A172 (cell line): ENCODE measurements at regions not wholly inside any gene's neighbourhood (a gene's known extent, or its start where the extent isn't known, plus 50 kb on each side); places are given as distances from the start of the nearest gene placed in this dataset.

Experiments
- DNase-seq: peaks from one replicate; pipeline ENCODE4 v3.0.0-alpha.2; 2015; ENCODE audit warnings: low spot score

- DNase-seq, result no peak
Observed at GRCh38 chr2:11044201-11044600, 111.1 kb upstream of the SLC66A3 start.

GRCh38 chr2:11045294-11045693, 110.0 kb upstream of the SLC66A3 start:
- DNase-seq, result no peak

GRCh38 chr2:11048335-11049008, 106.8 kb upstream of the SLC66A3 start:
- no peak for DNase-seq

GRCh38 chr2:11050565-11050964, 104.7 kb upstream of the SLC66A3 start:
- no peak for DNase-seq

GRCh38 chr2:11051280-11051679, 104.0 kb upstream of the SLC66A3 start:
- DNase-seq, result no peak

GRCh38 chr2:11053546-11053945, 101.7 kb upstream of the SLC66A3 start:
- DNase-seq, result no peak

- DNase-seq, result no peak
Observed at GRCh38 chr2:11054783-11055678, 100.2 kb upstream of the SLC66A3 start.

- DNase-seq, result no peak
Observed at GRCh38 chr2:11055679-11056215, 99.5 kb upstream of the SLC66A3 start.

GRCh38 chr2:11056614-11057013, 98.7 kb upstream of the SLC66A3 start:
- DNase-seq, result peak; percentile 99

- DNase-seq, result no peak
Observed at GRCh38 chr2:11057031-11057430, 98.2 kb upstream of the SLC66A3 start.

- no peak for DNase-seq
Observed at GRCh38 chr2:11058129-11058528, 97.1 kb upstream of the SLC66A3 start.

GRCh38 chr2:11060376-11061169, 94.7 kb upstream of the SLC66A3 start:
- DNase-seq, result no peak

GRCh38 chr2:11065833-11066485, 89.3 kb upstream of the SLC66A3 start:
- no peak for DNase-seq

GRCh38 chr2:11067221-11068078, 87.8 kb upstream of the SLC66A3 start:
- DNase-seq, result no peak

- no peak for DNase-seq
Observed at GRCh38 chr2:11068079-11068741, 87.1 kb upstream of the SLC66A3 start.

- no peak for DNase-seq
Observed at GRCh38 chr2:11068856-11069526, 86.3 kb upstream of the SLC66A3 start.

GRCh38 chr2:11069566-11070185, 85.6 kb upstream of the SLC66A3 start:
- DNase-seq, result no peak

- peak; percentile 15 for DNase-seq
Observed at GRCh38 chr2:11071211-11071610, 84.1 kb upstream of the SLC66A3 start.

GRCh38 chr2:11071939-11072338, 83.3 kb upstream of the SLC66A3 start:
- no peak for DNase-seq
